CD14-positive monocyte (primary cell): ENCODE measurements at regions not wholly inside any gene's neighbourhood (a gene's known extent, or its start where the extent isn't known, plus 50 kb on each side); places are given as distances from the start of the nearest gene placed in this dataset.

Source experiments
- DNase-seq, 3 donors: peaks; one replicate each; pipeline ENCODE4 v3.0.0-alpha.2; 2011 to 2022
- H2AFZ ChIP-seq: 2 replicates; pipeline ENCODE4 v1.6.0; 2012; ENCODE audit warnings: mild to moderate bottlenecking, low read depth, low read length, inconsistent platforms; ENCODE audit not compliant: insufficient read depth, poor library complexity, severe bottlenecking
- H3K27ac ChIP-seq, 2 donors: 1 replicate in 1 of 2; 2 replicates in 1 of 2; pipeline ENCODE4 v1.5.1; 2012 to 2013; ENCODE audit warnings: low read length in 2 of 2, control low read depth in 1 of 2, inconsistent platforms in 1 of 2, low read depth in 1 of 2, mild to moderate bottlenecking in 1 of 2
- H3K27me3 ChIP-seq, 2 donors: one replicate each; pipeline versions ENCODE4 v1.6.0 to v1.6.1; 2011 to 2013; ENCODE audit warnings: low read length in 2 of 2; ENCODE audit not compliant: control insufficient read depth in 2 of 2, insufficient read depth in 2 of 2
- H3K36me3 ChIP-seq, 2 donors: replicated peaks in 1 of 2; 1 replicate in 1 of 2; 2 replicates in 1 of 2; pipeline versions ENCODE4 v1.5.1 to v1.6.1; 2012 to 2013; ENCODE audit warnings: low read length in 2 of 2, control low read depth in 1 of 2, inconsistent platforms in 1 of 2, mild to moderate bottlenecking in 1 of 2; ENCODE audit not compliant: insufficient read depth in 2 of 2, control insufficient read depth in 1 of 2
- H3K4me1 ChIP-seq, 2 donors: 1 replicate in 1 of 2; 2 replicates in 1 of 2; pipeline versions ENCODE4 v1.5.1 to v1.6.1; 2012 to 2013; ENCODE audit warnings: low read length in 2 of 2, control low read depth in 1 of 2, inconsistent platforms in 1 of 2, mild to moderate bottlenecking in 1 of 2, moderate library complexity in 1 of 2; ENCODE audit not compliant: insufficient read depth in 2 of 2, control insufficient read depth in 1 of 2
- H3K4me2 ChIP-seq: replicated peaks from 2 replicates; pipeline ENCODE3; 2012; ENCODE audit warnings: low read length, moderate library complexity, mild to moderate bottlenecking; ENCODE audit not compliant: poor library complexity, severe bottlenecking; ENCODE audit errors: extremely low read depth
- H3K4me3 ChIP-seq, 3 experiments: fragments of 200-600 bp in 1 of 3; sonication (generic) in 1 of 3; replicated peaks in 1 of 3; 1 replicate in 2 of 3; 2 replicates in 1 of 3; pipeline ENCODE4 v1.5.1; 2011 to 2013; ENCODE audit warnings: low read length in 3 of 3, mild to moderate bottlenecking in 3 of 3, control low read depth in 2 of 3, low read depth in 2 of 3, inconsistent platforms in 1 of 3, moderate library complexity in 1 of 3
- H3K79me2 ChIP-seq: 2 replicates; pipeline ENCODE4 v1.6.0; 2012; ENCODE audit warnings: mild to moderate bottlenecking, control low read depth, inconsistent platforms, low read length, moderate library complexity; ENCODE audit not compliant: insufficient read depth
- H3K9ac ChIP-seq: 2 replicates; pipeline ENCODE4 v1.6.0; 2017; ENCODE audit warnings: low read length, mild to moderate bottlenecking; ENCODE audit not compliant: insufficient read depth, poor library complexity, severe bottlenecking
- H3K9me3 ChIP-seq, 2 donors: replicated peaks in 1 of 2; 1 replicate in 1 of 2; 2 replicates in 1 of 2; pipeline versions ENCODE4 v1.5.1 to v1.6.1; 2012 to 2013; ENCODE audit warnings: low read length in 2 of 2, control low read depth in 1 of 2; ENCODE audit not compliant: control insufficient read depth in 1 of 2, insufficient read depth in 1 of 2
- H4K20me1 ChIP-seq: 2 replicates; pipeline ENCODE4 v1.6.0; 2012; ENCODE audit warnings: mild to moderate bottlenecking, low read length, control low read depth, moderate library complexity; ENCODE audit not compliant: insufficient read depth
- H3K27ac Mint-ChIP-seq, 7 donors: one replicate each; pipeline ENCODE4 v1.8.0; 2020; ENCODE audit warnings: mild to moderate bottlenecking in 7 of 7, mixed read lengths in 7 of 7, moderate library complexity in 6 of 7, inconsistent platforms in 2 of 7
- H3K27me3 Mint-ChIP-seq, 3 donors: one replicate each; pipeline ENCODE4 v1.8.0; 2021 to 2022; ENCODE audit warnings: low read depth in 3 of 3, mild to moderate bottlenecking in 3 of 3, mixed read lengths in 3 of 3, moderate library complexity in 3 of 3, inconsistent platforms in 1 of 3
- H3K36me3 Mint-ChIP-seq, 2 donors: one replicate each; pipeline ENCODE4 v1.8.0; 2020; ENCODE audit warnings: mixed read lengths in 2 of 2, inconsistent platforms in 1 of 2, mild to moderate bottlenecking in 1 of 2
- H3K4me1 Mint-ChIP-seq: one replicate; pipeline ENCODE4 v1.8.0; 2020; ENCODE audit warnings: mild to moderate bottlenecking, mixed read lengths
- H3K4me3 Mint-ChIP-seq, 2 donors: one replicate each; pipeline ENCODE4 v1.8.0; 2020; ENCODE audit warnings: mild to moderate bottlenecking in 2 of 2, mixed read lengths in 2 of 2, moderate library complexity in 1 of 2
- H3K9me3 Mint-ChIP-seq, 7 donors: one replicate each; pipeline ENCODE4 v1.8.0; 2020 to 2022; ENCODE audit warnings: mixed read lengths in 7 of 7, mild to moderate bottlenecking in 6 of 7, moderate library complexity in 6 of 7, inconsistent platforms in 2 of 7
- CTCF ChIP-seq: fragments of 200-600 bp; IDR thresholded peaks from one replicate; pipeline ENCODE4 v1.8.0; 2022; ENCODE audit warnings: antibody characterized with exemption, mild to moderate bottlenecking
- WGBS: methylation state at CpG from one replicate; pipeline ENCODE4 v1.1.5; 2013; ENCODE audit warnings: missing lambda C conversion rate; ENCODE audit not compliant: insufficient coverage; 5-methylcytosine and 5-hydroxymethylcytosine counted together
- intact Hi-C, 2 donors: fragments of 100-400 bp; cut with micrococcal nuclease; formaldehyde crosslinking; loops; one replicate each; pipeline versions ENCODE4 v1.15.0 to v1.15.1; 2023

DNA sequence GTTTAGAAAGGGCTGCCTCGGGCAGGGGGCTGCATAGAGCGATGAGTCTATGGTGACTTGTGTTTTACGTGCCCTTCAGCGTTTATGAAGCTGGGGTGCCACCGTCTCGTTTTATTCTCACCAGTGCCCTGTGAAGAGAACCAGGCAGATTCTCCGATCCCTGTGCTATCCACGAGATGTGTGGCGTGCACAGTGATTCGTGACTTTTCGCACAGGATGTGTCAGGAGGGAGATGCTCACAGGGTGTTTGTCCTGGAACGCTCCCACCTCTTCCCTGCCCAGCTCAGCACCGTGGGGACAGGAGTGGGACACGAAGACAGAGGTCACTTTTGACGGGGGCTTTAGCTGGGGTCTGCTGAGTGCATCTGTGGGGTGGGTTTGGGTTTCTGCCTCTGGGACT lies 54.9 kb upstream of the AJAP1 start:
- Mint-ChIP-seq H3K27me3 (peaks cover 3 to 4% (median 4%) of the 10 kb centered on the region in 3 donors), H3K9me3 (peaks cover 0 to 3% (median 0%) of the 10 kb centered on the region in 7 donors), H3K27ac (no peak overlapping the region), H3K4me1 (no peaks in the 10 kb centered on the region), H3K4me3 (no peak overlapping the region), H3K36me3 (no peaks in the 10 kb centered on the region)
- DNase-seq = no peak
- H3K27ac ChIP-seq = no peak overlapping the region
- no peaks in the 10 kb centered on the region for H3K4me1 ChIP-seq
- H3K4me2 ChIP-seq = no peak overlapping the region
- H3K36me3 ChIP-seq = no peaks in the 10 kb centered on the region
- H3K27me3 ChIP-seq = no peaks in the 10 kb centered on the region
- no peak overlapping the region for H2AFZ ChIP-seq
- H3K79me2 ChIP-seq = no peaks in the 10 kb centered on the region
- H3K9me3 ChIP-seq = no peaks in the 10 kb centered on the region
- no peak overlapping the region for H3K9ac ChIP-seq
- intact Hi-C loops = no loop called here
- no peak for TF ChIP-seq CTCF
- H3K4me3 ChIP-seq = no peak overlapping the region
- H4K20me1 ChIP-seq = no peaks in the 10 kb centered on the region
- WGBS = 94% methylated on average over 15 of the region's 15 CpGs

DNA sequence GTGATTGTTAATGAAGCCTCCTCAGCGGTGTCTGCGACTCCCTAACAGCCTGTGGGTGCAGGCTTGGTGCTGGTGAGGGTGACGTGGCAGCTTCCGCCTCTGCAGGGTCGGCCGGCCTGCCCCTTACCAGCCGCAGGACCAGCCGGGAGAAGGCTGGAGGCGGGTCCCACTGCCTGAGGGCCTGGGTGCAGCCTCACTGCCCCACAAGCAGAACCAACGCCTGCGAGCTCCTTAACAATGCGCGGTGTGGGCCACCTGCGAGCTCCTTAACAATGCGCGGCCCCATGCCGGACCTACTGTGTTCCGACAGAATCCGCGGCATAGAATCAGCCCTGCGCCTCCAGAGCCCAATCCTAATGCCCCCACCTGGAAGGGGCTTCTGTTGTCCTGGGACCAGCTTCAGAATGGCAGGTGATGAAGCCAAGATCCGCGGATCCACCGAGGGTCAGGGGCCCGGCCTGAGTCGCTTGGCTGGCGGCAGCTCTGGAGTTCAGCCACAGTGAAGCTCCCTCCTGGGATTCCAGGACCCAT lies 54.4 kb upstream of the AJAP1 start:
- Histone ChIP-seq H4K20me1 (no peaks in the 10 kb centered on the region), H3K79me2 (no peaks in the 10 kb centered on the region), H3K9ac (no peak overlapping the region), H3K4me1 (no peaks in the 10 kb centered on the region), H3K4me3 (no peak overlapping the region), H3K9me3 (no peaks in the 10 kb centered on the region), H2AFZ (no peak overlapping the region), H3K27ac (no peak overlapping the region), H3K36me3 (no peaks in the 10 kb centered on the region), H3K27me3 (no peaks in the 10 kb centered on the region), H3K4me2 (no peak overlapping the region)
- Mint-ChIP-seq H3K4me1 (no peaks in the 10 kb centered on the region), H3K27me3 (peaks cover 3 to 7% (median 3%) of the 10 kb centered on the region in 3 donors), H3K4me3 (no peak overlapping the region), H3K9me3 (peaks cover 0 to 3% (median 0%) of the 10 kb centered on the region in 7 donors), H3K27ac (no peak overlapping the region), H3K36me3 (no peaks in the 10 kb centered on the region)
- TF ChIP-seq CTCF = no peak
- intact Hi-C loops = no loop called here
- WGBS = 92% methylated on average over 26 of the region's 27 CpGs
- DNase-seq = no peak
